ENCODE measurements at regions not wholly inside any gene's neighbourhood (a gene's known extent, or its start where the extent isn't known, plus 50 kb on each side); places are given as distances from the start of the nearest gene placed in this dataset.

GRCh38 chr10:130960531-130960930 is 351.0 kb downstream of the TCERG1L start:
- TF ChIP-seq CTCF (conservative IDR thresholded peaks at IDR 0.05) (no peak), ZFX (IDR thresholded peaks at IDR 0.05) (no peak)
